Esophagus muscularis mucosa (tissue), 4 donors: ENCODE measurements at regions not wholly inside any gene's neighbourhood (a gene's known extent, or its start where the extent isn't known, plus 50 kb on each side); places are given as distances from the start of the nearest gene placed in this dataset.

ENCODE experiments used
- EP300 ChIP-seq: sonication (generic); formaldehyde crosslinking; IDR thresholded peaks from one replicate; pipeline ENCODE4 v1.6.1; 2017; ENCODE audit warnings: antibody characterized with exemption
- POLR2A ChIP-seq: fragments of 450-650 bp; IDR thresholded peaks from one replicate; pipeline ENCODE4 v1.6.1; 2017; ENCODE audit warnings: antibody characterized with exemption, moderate library complexity, mild to moderate bottlenecking, low read depth
- POLR2AphosphoS5 ChIP-seq, 2 donors: sonication (generic); formaldehyde crosslinking; IDR thresholded peaks; one replicate each; pipeline ENCODE4 v1.6.1; 2017; ENCODE audit warnings: antibody characterized with exemption in 2 of 2
- TF ChIP-seq, protein P1 (sequence below), 3 experiments: fragments of 200-600 bp in 2 of 3; fragments of 450-650 bp in 1 of 3; sonication (generic) in 2 of 3; IDR thresholded peaks; one replicate each; pipeline ENCODE4 v1.5.1; 2017 to 2019; ENCODE audit warnings: antibody characterized with exemption in 3 of 3, mild to moderate bottlenecking in 2 of 3, moderate library complexity in 1 of 3

DNA sequence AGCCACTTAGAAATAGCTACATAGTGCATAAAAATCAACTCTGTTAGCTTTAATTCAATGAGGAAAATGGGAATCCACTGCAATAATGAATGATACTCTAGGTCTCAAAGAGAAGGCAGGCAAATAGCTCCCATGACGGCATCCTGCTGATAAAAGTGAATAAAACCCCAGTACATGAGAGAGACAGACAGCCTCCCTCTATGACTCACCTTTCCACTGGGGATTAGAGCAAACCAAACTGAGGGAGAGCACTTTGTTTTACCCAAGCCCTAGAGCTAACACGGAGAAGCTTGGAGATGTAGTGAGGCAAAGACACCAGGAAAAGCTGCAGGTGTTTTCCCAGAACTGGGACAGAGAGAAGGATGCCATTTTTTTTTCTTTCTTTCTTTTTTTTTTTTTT is 621.9 kb downstream of the LRRIQ3 start:
- TF ChIP-seq, protein P1, sequence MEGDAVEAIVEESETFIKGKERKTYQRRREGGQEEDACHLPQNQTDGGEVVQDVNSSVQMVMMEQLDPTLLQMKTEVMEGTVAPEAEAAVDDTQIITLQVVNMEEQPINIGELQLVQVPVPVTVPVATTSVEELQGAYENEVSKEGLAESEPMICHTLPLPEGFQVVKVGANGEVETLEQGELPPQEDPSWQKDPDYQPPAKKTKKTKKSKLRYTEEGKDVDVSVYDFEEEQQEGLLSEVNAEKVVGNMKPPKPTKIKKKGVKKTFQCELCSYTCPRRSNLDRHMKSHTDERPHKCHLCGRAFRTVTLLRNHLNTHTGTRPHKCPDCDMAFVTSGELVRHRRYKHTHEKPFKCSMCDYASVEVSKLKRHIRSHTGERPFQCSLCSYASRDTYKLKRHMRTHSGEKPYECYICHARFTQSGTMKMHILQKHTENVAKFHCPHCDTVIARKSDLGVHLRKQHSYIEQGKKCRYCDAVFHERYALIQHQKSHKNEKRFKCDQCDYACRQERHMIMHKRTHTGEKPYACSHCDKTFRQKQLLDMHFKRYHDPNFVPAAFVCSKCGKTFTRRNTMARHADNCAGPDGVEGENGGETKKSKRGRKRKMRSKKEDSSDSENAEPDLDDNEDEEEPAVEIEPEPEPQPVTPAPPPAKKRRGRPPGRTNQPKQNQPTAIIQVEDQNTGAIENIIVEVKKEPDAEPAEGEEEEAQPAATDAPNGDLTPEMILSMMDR (IDR thresholded peaks at IDR 0.05), result no peak
- no peak for TF ChIP-seq POLR2AphosphoS5 (IDR thresholded peaks at IDR 0.05)
- TF ChIP-seq POLR2A, result no peak
- no peak for TF ChIP-seq EP300
